Glutamatergic neuron (in vitro differentiated cells): ENCODE measurements at regions not wholly inside any gene's neighbourhood (a gene's known extent, or its start where the extent isn't known, plus 50 kb on each side); places are given as distances from the start of the nearest gene placed in this dataset.

Source experiments
- DNase-seq: peaks from one replicate; pipeline ENCODE4 v3.0.0; 2022
- H3K27ac Mint-ChIP-seq: one replicate; pipeline ENCODE4 v1.8.0; 2020; ENCODE audit warnings: mild to moderate bottlenecking, mixed read lengths, inconsistent platforms; ENCODE audit not compliant: unreplicated experiment
- H3K27me3 Mint-ChIP-seq: one replicate; pipeline ENCODE4 v1.8.0; 2020; ENCODE audit warnings: mild to moderate bottlenecking, moderate library complexity, mixed read lengths, inconsistent platforms; ENCODE audit not compliant: unreplicated experiment
- H3K36me3 Mint-ChIP-seq: one replicate; pipeline ENCODE4 v1.8.0; 2020; ENCODE audit warnings: mild to moderate bottlenecking, mixed read lengths, inconsistent platforms; ENCODE audit not compliant: unreplicated experiment
- H3K4me1 Mint-ChIP-seq: one replicate; pipeline ENCODE4 v1.8.0; 2020; ENCODE audit warnings: mild to moderate bottlenecking, low read depth, mixed read lengths, inconsistent platforms; ENCODE audit not compliant: unreplicated experiment
- H3K4me3 Mint-ChIP-seq: one replicate; pipeline ENCODE4 v1.8.0; 2020; ENCODE audit warnings: mild to moderate bottlenecking, mixed read lengths, inconsistent platforms; ENCODE audit not compliant: unreplicated experiment
- H3K9me3 Mint-ChIP-seq: one replicate; pipeline ENCODE4 v1.8.0; 2020; ENCODE audit warnings: mild to moderate bottlenecking, moderate library complexity, mixed read lengths, inconsistent platforms; ENCODE audit not compliant: unreplicated experiment
- CTCF ChIP-seq: fragments of 200-600 bp; sonication (generic); IDR thresholded peaks from one replicate; pipeline ENCODE4 v1.5.0; 2021; ENCODE audit not compliant: partially characterized antibody, unreplicated experiment

- Mint-ChIP-seq H3K27ac (no peak overlapping the region), H3K4me1 (no peaks in the 10 kb centered on the region), H3K4me3 (no peak overlapping the region), H3K27me3 (no peaks in the 10 kb centered on the region), H3K9me3 (no peaks in the 10 kb centered on the region), H3K36me3 (no peaks in the 10 kb centered on the region)
- DNase-seq, result no peak
- TF ChIP-seq CTCF, result no peak
Observed at GRCh38 chrX:124280294-124280902, 52.1 kb upstream of the TEX13D start.

GRCh38 chrX:124282580-124282979 is 49.9 kb upstream of the TEX13D start:
- DNase-seq, result no peak
- Mint-ChIP-seq H3K9me3 (no peaks in the 10 kb centered on the region), H3K36me3 (no peaks in the 10 kb centered on the region), H3K27me3 (no peaks in the 10 kb centered on the region), H3K27ac (no peak overlapping the region), H3K4me1 (no peaks in the 10 kb centered on the region), H3K4me3 (no peak overlapping the region)
- TF ChIP-seq CTCF, result no peak
